Upper lobe of left lung (tissue), 6 donors: ENCODE measurements at regions not wholly inside any gene's neighbourhood (a gene's known extent, or its start where the extent isn't known, plus 50 kb on each side); places are given as distances from the start of the nearest gene placed in this dataset.

Source experiments
- ATAC-seq, 2 donors: fragments of 200-7000 bp; cut with Tn5 transposase; one replicate each; pipeline ENCODE4 v1.9.1; 2022; ENCODE audit warnings: mild to moderate bottlenecking in 2 of 2, moderate library complexity in 2 of 2; ENCODE audit not compliant: low FRiP score in 2 of 2
- DNase-seq, 2 donors: peaks; one replicate each; pipeline ENCODE4 v3.0.0-alpha.2; 2019 to 2020
- H3K27ac ChIP-seq, 4 donors: fragments of 200-600 bp; sonication (generic); one replicate each; pipeline ENCODE4 v1.5.1; 2016 to 2019
- H3K27me3 ChIP-seq, 4 donors: fragments of 200-600 bp; sonication (generic); one replicate each; pipeline ENCODE4 v1.5.1; 2017 to 2019
- H3K36me3 ChIP-seq, 4 donors: fragments of 200-600 bp; sonication (generic); one replicate each; pipeline ENCODE4 v1.5.1; 2016 to 2019
- H3K4me1 ChIP-seq, 4 donors: fragments of 200-600 bp; sonication (generic); one replicate each; pipeline ENCODE4 v1.5.1; 2018 to 2019
- H3K4me3 ChIP-seq, 4 donors: fragments of 200-600 bp; sonication (generic); one replicate each; pipeline ENCODE4 v1.5.1; 2017 to 2019; ENCODE audit warnings: mild to moderate bottlenecking in 2 of 4, moderate library complexity in 1 of 4
- H3K9me3 ChIP-seq, 4 donors: fragments of 200-600 bp; sonication (generic); one replicate each; pipeline ENCODE4 v1.5.1; 2018 to 2019
- EP300 ChIP-seq, 4 donors: sonication (generic); formaldehyde crosslinking; IDR thresholded peaks; one replicate each; pipeline ENCODE4 v1.5.1; 2017; ENCODE audit warnings: antibody characterized with exemption in 4 of 4, control low read depth in 2 of 4
- POLR2A ChIP-seq, 4 donors: fragments of 450-650 bp; IDR thresholded peaks; one replicate each; pipeline ENCODE4 v1.5.1; 2016 to 2017; ENCODE audit warnings: antibody characterized with exemption in 4 of 4, mild to moderate bottlenecking in 2 of 4
- POLR2AphosphoS5 ChIP-seq, 2 donors: sonication (generic); formaldehyde crosslinking; IDR thresholded peaks; one replicate each; pipeline ENCODE4 v1.5.1; 2017; ENCODE audit warnings: antibody characterized with exemption in 2 of 2
- WGBS, 2 donors: methylation state at CpG; one replicate each; pipeline ENCODE4 v1.1.5; 2017 to 2018; 5-methylcytosine and 5-hydroxymethylcytosine counted together
- TF ChIP-seq, protein P1 (sequence below), 6 experiments: fragments of 450-650 bp in 4 of 6; fragments of 200-600 bp in 2 of 6; sonication (generic) in 2 of 6; IDR thresholded peaks; one replicate each; pipeline ENCODE4 v1.5.1; 2016 to 2019; ENCODE audit warnings: antibody characterized with exemption in 6 of 6
- donor health status: DM: no; HTN: no; CAD: no; lungs with moderate emphysema.
- donor health status: DM: no; HTN: yes; CAD: no; lungs with severe emphysema.

DNA sequence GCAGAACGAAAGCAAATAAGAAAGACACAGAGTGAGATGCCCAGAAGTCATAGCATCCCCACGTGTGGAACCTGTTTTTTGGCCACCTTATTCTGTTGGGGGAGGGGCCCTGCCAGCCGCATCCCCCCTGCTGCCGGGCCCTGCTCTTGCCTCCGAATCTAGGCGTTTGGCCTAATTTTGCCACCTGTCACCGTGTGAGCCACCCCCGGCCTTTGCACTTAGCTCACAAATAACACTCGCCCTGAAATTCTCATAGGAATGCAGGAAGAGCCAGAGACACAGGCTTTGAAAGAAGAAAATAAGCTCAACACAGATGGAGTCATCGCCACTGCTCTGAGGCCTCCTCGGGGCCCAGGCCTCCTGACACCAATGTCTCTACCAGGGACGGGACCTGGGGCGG, 522.6 kb upstream of the SALL3 start:
- Histone ChIP-seq H3K27me3 (no peaks in the 10 kb centered on the region), H3K9me3 (no peaks in the 10 kb centered on the region), H3K4me1 (no peaks in the 10 kb centered on the region), H3K27ac (no peak overlapping the region), H3K36me3 (no peaks in the 10 kb centered on the region), H3K4me3 (no peak overlapping the region)
- TF ChIP-seq POLR2AphosphoS5 (IDR thresholded peaks at IDR 0.05), result no peak
- TF ChIP-seq, protein P1, sequence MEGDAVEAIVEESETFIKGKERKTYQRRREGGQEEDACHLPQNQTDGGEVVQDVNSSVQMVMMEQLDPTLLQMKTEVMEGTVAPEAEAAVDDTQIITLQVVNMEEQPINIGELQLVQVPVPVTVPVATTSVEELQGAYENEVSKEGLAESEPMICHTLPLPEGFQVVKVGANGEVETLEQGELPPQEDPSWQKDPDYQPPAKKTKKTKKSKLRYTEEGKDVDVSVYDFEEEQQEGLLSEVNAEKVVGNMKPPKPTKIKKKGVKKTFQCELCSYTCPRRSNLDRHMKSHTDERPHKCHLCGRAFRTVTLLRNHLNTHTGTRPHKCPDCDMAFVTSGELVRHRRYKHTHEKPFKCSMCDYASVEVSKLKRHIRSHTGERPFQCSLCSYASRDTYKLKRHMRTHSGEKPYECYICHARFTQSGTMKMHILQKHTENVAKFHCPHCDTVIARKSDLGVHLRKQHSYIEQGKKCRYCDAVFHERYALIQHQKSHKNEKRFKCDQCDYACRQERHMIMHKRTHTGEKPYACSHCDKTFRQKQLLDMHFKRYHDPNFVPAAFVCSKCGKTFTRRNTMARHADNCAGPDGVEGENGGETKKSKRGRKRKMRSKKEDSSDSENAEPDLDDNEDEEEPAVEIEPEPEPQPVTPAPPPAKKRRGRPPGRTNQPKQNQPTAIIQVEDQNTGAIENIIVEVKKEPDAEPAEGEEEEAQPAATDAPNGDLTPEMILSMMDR (IDR thresholded peaks at IDR 0.05), result no peak
- TF ChIP-seq EP300 (IDR thresholded peaks at IDR 0.05), result no peak
- TF ChIP-seq POLR2A (IDR thresholded peaks at IDR 0.05), result no peak
- no peak for ATAC-seq
- WGBS, 2 donors, result 68 to 76% methylated on average over 13 of the region's 13 CpGs
- no peak for DNase-seq

DNA sequence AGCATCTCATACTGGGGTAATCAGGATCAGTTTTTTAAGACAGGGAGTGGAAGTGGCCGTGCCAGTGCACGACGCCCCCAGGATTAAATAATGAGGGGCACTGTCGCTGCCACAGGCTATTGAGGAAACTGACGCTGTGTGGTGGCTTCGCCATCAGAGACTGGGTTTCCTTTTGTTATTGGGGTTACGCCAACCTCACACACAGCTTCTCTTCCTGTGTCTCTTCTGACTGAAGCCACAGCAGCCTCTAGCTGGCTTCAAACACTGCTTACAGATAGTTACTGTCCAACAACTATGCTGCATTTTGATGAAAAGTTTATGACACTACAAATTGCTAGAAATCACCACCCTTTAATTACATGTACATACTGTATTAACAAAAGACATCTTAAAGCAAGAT, 521.9 kb upstream of the SALL3 start:
- no peak overlapping the region for H3K27ac ChIP-seq
- 50 to 57% methylated on average over 6 to 7 of the region's 7 CpGs for WGBS, 2 donors

DNA sequence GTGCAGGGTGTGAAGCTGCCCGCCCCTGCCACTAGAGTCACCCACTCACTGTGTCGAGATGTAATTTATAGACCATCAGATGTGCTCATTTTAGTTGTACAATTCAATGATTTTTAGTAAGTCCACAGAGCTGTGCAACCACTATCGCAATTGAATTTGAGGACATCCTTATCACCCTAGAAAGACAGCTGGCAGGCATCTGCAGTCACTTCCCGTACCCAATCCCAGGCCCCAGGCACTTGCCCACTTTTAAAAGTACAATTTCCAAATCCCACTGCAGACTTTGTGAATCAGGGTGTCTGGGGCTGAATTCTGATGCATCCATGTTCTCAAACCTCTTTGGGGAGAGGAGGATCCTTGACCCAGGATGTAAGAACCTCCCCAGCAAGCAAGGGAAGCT, 521.3 kb upstream of the SALL3 start:
- no peaks in the 10 kb centered on the region for H3K27me3 ChIP-seq
- DNase-seq (no peak), ATAC-seq (no peak)
- no peak overlapping the region for H3K4me3 ChIP-seq
- WGBS, 2 donors, result 81 to 91% methylated on average over 3 to 4 of the region's 4 CpGs
- H3K36me3 ChIP-seq, result no peaks in the 10 kb centered on the region
- no peak for TF ChIP-seq POLR2AphosphoS5 (IDR thresholded peaks at IDR 0.05)
- no peak for TF ChIP-seq EP300 (IDR thresholded peaks at IDR 0.05)
- TF ChIP-seq, protein P1 (IDR thresholded peaks at IDR 0.05), result no peak
- no peak for TF ChIP-seq POLR2A (IDR thresholded peaks at IDR 0.05)
- no peaks in the 10 kb centered on the region for H3K9me3 ChIP-seq
- no peak overlapping the region for H3K27ac ChIP-seq
- H3K4me1 ChIP-seq, result no peaks in the 10 kb centered on the region

More for the DNA sequence above, 521.9 kb upstream of the SALL3 start:
- DNase-seq (no peak), ATAC-seq (no peak)
- H3K4me1 ChIP-seq, result no peaks in the 10 kb centered on the region
- H3K4me3 ChIP-seq, result no peak overlapping the region
- no peaks in the 10 kb centered on the region for H3K27me3 ChIP-seq
- H3K9me3 ChIP-seq, result no peaks in the 10 kb centered on the region
- H3K36me3 ChIP-seq, result no peaks in the 10 kb centered on the region
- TF ChIP-seq EP300 (IDR thresholded peaks at IDR 0.05) (no peak), POLR2A (IDR thresholded peaks at IDR 0.05) (no peak), POLR2AphosphoS5 (IDR thresholded peaks at IDR 0.05) (no peak)
- TF ChIP-seq, protein P1 (IDR thresholded peaks at IDR 0.05), result no peak

DNA sequence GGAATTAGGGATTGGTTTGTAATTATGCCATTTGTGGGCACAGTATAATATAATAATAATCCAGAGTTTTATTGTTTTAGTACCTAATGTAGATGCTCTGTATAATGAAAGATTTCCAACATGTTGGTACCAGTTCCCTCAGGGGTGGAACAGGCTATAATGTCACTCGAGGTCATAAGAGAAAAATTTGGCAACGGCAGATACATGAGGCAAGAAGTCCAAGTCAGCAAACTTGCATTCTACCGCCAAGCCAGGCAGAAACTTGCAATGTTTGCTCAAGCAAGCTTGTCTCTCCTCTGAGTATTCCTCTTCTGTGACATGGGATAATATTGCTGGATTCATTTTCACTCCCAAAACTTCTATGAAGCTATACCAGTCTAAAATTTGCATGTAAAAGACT, 520.0 kb upstream of the SALL3 start:
- DNase-seq, result no peak
- H3K4me1 ChIP-seq, result no peaks in the 10 kb centered on the region
- WGBS, 2 donors, result 40 to 48% methylated on average over 3 of the region's 3 CpGs
- no peak overlapping the region for H3K27ac ChIP-seq
- H3K27me3 ChIP-seq, result no peaks in the 10 kb centered on the region
- H3K9me3 ChIP-seq, result no peaks in the 10 kb centered on the region
- TF ChIP-seq EP300 (IDR thresholded peaks at IDR 0.05) (no peak), POLR2A (IDR thresholded peaks at IDR 0.05) (no peak), POLR2AphosphoS5 (IDR thresholded peaks at IDR 0.05) (no peak)
- TF ChIP-seq, protein P1 (IDR thresholded peaks at IDR 0.05), result no peak
- no peaks in the 10 kb centered on the region for H3K36me3 ChIP-seq
- no peak overlapping the region for H3K4me3 ChIP-seq
- ATAC-seq, result no peak

DNA sequence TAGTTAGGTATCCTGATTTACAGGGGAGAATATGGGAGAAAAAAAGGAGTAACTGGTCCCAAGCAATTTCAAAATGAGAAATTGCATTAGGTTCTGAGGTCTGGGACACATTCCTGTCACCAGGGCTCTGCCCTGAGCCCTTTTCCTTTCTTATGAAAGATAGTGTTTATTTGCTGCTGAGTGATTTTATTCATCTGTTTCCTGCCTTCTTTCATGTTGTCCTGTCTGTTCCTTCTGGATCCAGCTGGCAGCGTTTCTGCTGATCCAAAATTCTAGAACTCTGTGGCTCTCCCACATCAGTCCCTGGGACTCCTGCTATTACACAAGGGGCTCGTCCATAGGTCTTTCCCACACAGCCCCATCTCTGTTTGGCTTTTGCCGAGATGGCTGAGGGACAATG, 519.1 kb upstream of the SALL3 start:
- TF ChIP-seq POLR2AphosphoS5 (IDR thresholded peaks at IDR 0.05) (no peak), EP300 (IDR thresholded peaks at IDR 0.05) (no peak), POLR2A (IDR thresholded peaks at IDR 0.05) (no peak)
- TF ChIP-seq, protein P1 (IDR thresholded peaks at IDR 0.05), result peak in 1 of 6 experiments; percentile 23
- no peaks in the 10 kb centered on the region for H3K27me3 ChIP-seq
- H3K27ac ChIP-seq, result no peak overlapping the region
- no peak overlapping the region for H3K4me3 ChIP-seq
- H3K9me3 ChIP-seq, result peaks cover 1 to 9% (median 5%) of the 10 kb centered on the region in 4 donors
- DNase-seq (no peak), ATAC-seq (no peak)
- WGBS, 2 donors, result 47 to 63% methylated on average over 3 of the region's 3 CpGs
- H3K36me3 ChIP-seq, result no peaks in the 10 kb centered on the region
- no peaks in the 10 kb centered on the region for H3K4me1 ChIP-seq
